K562 (cell line): ENCODE measurements at regions not wholly inside any gene's neighbourhood (a gene's known extent, or its start where the extent isn't known, plus 50 kb on each side); places are given as distances from the start of the nearest gene placed in this dataset.

Experiments
- ATAC-seq: fragments of 200-7000 bp; cut with Tn5 transposase; 3 replicates; pipeline ENCODE4 v1.9.1; 2020; ENCODE audit warnings: moderate library complexity
- BruUV-seq: library from RNA; stranded (reverse); fragments of 400-500 nt; replicated peaks from 2 replicates; lab custom pipeline; 2021; lab: Mats Ljungman, UMichigan
- CTCF ChIA-PET: fragments of 300-600 bp; formaldehyde crosslinking; extraction: SDS; loops from one replicate; lab custom pipeline; 2021; ENCODE audit warnings: low intra/inter-chr PET ratio; lab: Yijun Ruan, JAX
- POLR2A ChIA-PET: fragments of 300-600, 350-650 bp; sonication (Branson Sonifier 250); formaldehyde crosslinking; extraction: SDS; loops from one replicate; lab custom pipeline; 2021; ENCODE audit warnings: antibody characterized with exemption, inconsistent platforms; lab: Yijun Ruan, JAX
- DNase-seq, 4 experiments: peaks; one replicate each; pipeline versions ENCODE4 v3.0.0 to v3.0.0-alpha.2; 2011 to 2018; ENCODE audit warnings: low spot score in 3 of 4, mixed read lengths in 3 of 4; ENCODE audit errors: extremely low read depth in 1 of 4
- FAIRE-seq: peaks from 2 replicates; lab custom pipeline; 2011; peaks lifted over from hg19 to GRCh38; lab: Jason Lieb, UNC
- H2AFZ ChIP-seq: 2 replicates; pipeline ENCODE4 v1.6.0; 2011; ENCODE audit warnings: low read depth, low read length, control low read depth, inconsistent platforms
- H3K27ac ChIP-seq: fragments of 200-600 bp; 3 replicates; pipeline ENCODE4 v1.8.0; 2011; ENCODE audit warnings: low read depth, mild to moderate bottlenecking, control low read depth, inconsistent platforms, low read length, moderate library complexity, mixed read lengths; ENCODE audit errors: extremely low read depth
- H3K27me3 ChIP-seq, 2 experiments: fragments of 300-600 bp in 1 of 2; 2 replicates in 1 of 2; 3 replicates in 1 of 2; pipeline versions ENCODE4 v1.6.0 to v1.8.0; 2011; ENCODE audit warnings: inconsistent platforms in 2 of 2, low read length in 2 of 2, mild to moderate bottlenecking in 1 of 2, mixed read lengths in 1 of 2, moderate library complexity in 1 of 2; ENCODE audit not compliant: control insufficient read depth in 2 of 2, insufficient read depth in 2 of 2
- H3K36me3 ChIP-seq: fragments of 300-600 bp; 3 replicates; pipeline ENCODE4 v1.8.0; 2011; ENCODE audit warnings: mild to moderate bottlenecking, low read length, inconsistent platforms; ENCODE audit not compliant: control insufficient read depth, insufficient read depth
- H3K4me1 ChIP-seq, 2 experiments: fragments of 200-600 bp in 1 of 2; replicated peaks in 1 of 2; 2 replicates in 1 of 2; 3 replicates in 1 of 2; pipeline versions ENCODE4 v1.5.1 to v1.8.0; 2011; ENCODE audit warnings: inconsistent platforms in 2 of 2, low read length in 2 of 2, mild to moderate bottlenecking in 1 of 2, mixed read lengths in 1 of 2, moderate library complexity in 1 of 2; ENCODE audit not compliant: control insufficient read depth in 2 of 2, insufficient read depth in 2 of 2
- H3K4me2 ChIP-seq: 2 replicates; pipeline ENCODE4 v1.6.1; 2011; ENCODE audit warnings: low read length, control low read depth, inconsistent platforms, mixed read lengths; ENCODE audit not compliant: insufficient read depth
- H3K4me3 ChIP-seq: fragments of 200-600 bp; sonication (generic), shearing (Covaris generic); 2 replicates; pipeline ENCODE4 v1.5.1; 2016; ENCODE audit warnings: control low read depth, inconsistent platforms
- H3K79me2 ChIP-seq: fragments of 200-600 bp; 3 replicates; pipeline ENCODE4 v1.8.0; 2011; ENCODE audit warnings: low read length, inconsistent platforms; ENCODE audit not compliant: control insufficient read depth, insufficient read depth
- H3K9ac ChIP-seq, 2 experiments: 2 replicates each; pipeline versions ENCODE4 v1.6.0 to v1.6.1; 2011; ENCODE audit warnings: low read depth in 2 of 2, low read length in 2 of 2, control low read depth in 1 of 2, inconsistent platforms in 1 of 2, mild to moderate bottlenecking in 1 of 2, mixed read lengths in 1 of 2; ENCODE audit not compliant: insufficient read depth in 1 of 2
- H3K9me1 ChIP-seq: one replicate; pipeline ENCODE4 v1.6.0; 2011; ENCODE audit warnings: inconsistent platforms, mild to moderate bottlenecking, low read length, moderate library complexity; ENCODE audit not compliant: control insufficient read depth, insufficient read depth
- H3K9me3 ChIP-seq: replicated peaks from 2 replicates; pipeline ENCODE4 v1.5.1; 2011; ENCODE audit warnings: low read depth, low read length, inconsistent platforms; ENCODE audit not compliant: control insufficient read depth, insufficient read depth
- H4K20me1 ChIP-seq: replicated peaks from 2 replicates; pipeline ENCODE4 v1.6.1; 2011; ENCODE audit warnings: low read length, inconsistent platforms, mixed read lengths; ENCODE audit not compliant: control insufficient read depth, insufficient read depth
- CC2D1A ChIP-seq: fragments of 450-650 bp; IDR thresholded peaks from 2 replicates; pipeline ENCODE4 v1.6.1; 2017; ENCODE audit warnings: mild to moderate bottlenecking
- IFI16 ChIP-seq: fragments of 250-450 bp; sonication (Bioruptor Pico); IDR thresholded peaks from 2 replicates; pipeline ENCODE4 v2.1.2; 2022; ENCODE audit warnings: mild to moderate bottlenecking, inconsistent platforms
- PHF8 ChIP-seq: fragments of 200-600 bp; sonication (generic); IDR thresholded peaks from 2 replicates; pipeline ENCODE4 v1.6.1; 2012; ENCODE audit warnings: mixed run types, mild to moderate bottlenecking, inconsistent platforms, low read length, moderate library complexity, borderline replicate concordance
- POLR2AphosphoS2 ChIP-seq: IDR thresholded peaks from 2 replicates; pipeline ENCODE4 v1.6.1; 2012; ENCODE audit warnings: low read length, improper control_type of control experiment
- POU5F1 ChIP-seq: fragments of 150-350 bp; IDR thresholded peaks from 2 replicates; pipeline ENCODE4 v1.6.1; 2014; ENCODE audit warnings: borderline replicate concordance, low read length, low read depth, mild to moderate bottlenecking; ENCODE audit not compliant: partially characterized antibody
- SAP30 ChIP-seq: fragments of 200-600 bp; sonication (generic); IDR thresholded peaks from 2 replicates; pipeline ENCODE4 v1.6.1; 2012; ENCODE audit warnings: borderline replicate concordance, low read depth, mild to moderate bottlenecking, moderate library complexity, low read length, control low read depth, inconsistent platforms; ENCODE audit not compliant: insufficient read depth, poor library complexity, severe bottlenecking
- SMAD2 ChIP-seq: fragments of 150-350 bp; IDR thresholded peaks from 2 replicates; pipeline ENCODE4 v1.6.1; 2014; ENCODE audit warnings: low read depth, mild to moderate bottlenecking, low read length
- ZNF41 ChIP-seq: fragments of 250-450 bp; sonication (Bioruptor Pico); conservative IDR thresholded peaks from 2 replicates; pipeline ENCODE4 v1.4.0; 2020; ENCODE audit warnings: mild to moderate bottlenecking
- ZNF644 ChIP-seq: fragments of 200-800 bp; sonication (Bioruptor generic); IDR thresholded peaks from 2 replicates; pipeline ENCODE4 v1.6.1; 2016; ENCODE audit warnings: low read depth, missing genetic modification characterization, missing compliant biosample characterization
- in situ Hi-C: fragments of 300-500 bp; cut with MboI; formaldehyde crosslinking; loops from 4 replicates; pipeline ENCODE4 v1.15.0; 2018; ENCODE audit warnings: inconsistent platforms, mixed read lengths
- intact Hi-C: fragments of 100-400 bp; cut with micrococcal nuclease; formaldehyde crosslinking; loops from 2 replicates; pipeline ENCODE4 v1.14.2; 2022
- TF ChIP-seq, protein P1 (sequence below): fragments of 250-450 bp; sonication (Bioruptor Pico); IDR thresholded peaks from 2 replicates; pipeline ENCODE4 v1.5.0; 2021

DNA sequence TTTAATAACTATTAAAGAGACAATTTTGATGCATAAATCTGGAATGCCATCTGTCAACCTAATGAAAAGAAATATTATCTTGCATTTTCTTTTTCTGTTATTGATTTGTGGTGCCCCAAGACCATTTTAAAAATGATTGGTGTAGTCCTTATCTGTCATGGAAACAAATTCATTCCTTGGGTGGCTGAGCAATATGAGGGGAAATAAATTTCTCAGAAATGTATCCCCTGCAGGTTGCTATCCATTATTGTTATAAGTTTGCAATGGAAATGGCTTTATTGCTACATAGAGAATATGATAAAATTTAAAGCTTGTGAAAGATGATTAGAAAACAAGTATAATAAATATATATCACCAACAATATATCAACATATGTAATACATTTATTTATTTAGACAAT, 607.0 kb downstream of the DNAJB9 start:
- no peak overlapping the region for H2AFZ ChIP-seq
- H3K79me2 ChIP-seq: no peaks in the 10 kb centered on the region
- ATAC-seq: no peak
- CTCF ChIA-PET: no interaction called here
- H3K4me2 ChIP-seq: no peak overlapping the region
- H3K9me3 ChIP-seq: no peaks in the 10 kb centered on the region
- intact Hi-C loops (no loop called here), in situ Hi-C loops (no loop called here)
- no peaks in the 10 kb centered on the region for H3K9me1 ChIP-seq
- no peak for DNase-seq
- no peaks in the 10 kb centered on the region for H3K36me3 ChIP-seq
- no peaks in the 10 kb centered on the region for H3K4me1 ChIP-seq
- no peak overlapping the region for H3K9ac ChIP-seq
- TF ChIP-seq PHF8: no peak
- no peak for TF ChIP-seq POU5F1
- TF ChIP-seq ZNF644 (tag): no peak
- TF ChIP-seq POLR2AphosphoS2: no peak
- TF ChIP-seq SAP30: no peak
- no peak for TF ChIP-seq ZNF41 (CRISPR knock-in tag)
- TF ChIP-seq IFI16 (CRISPR knock-in tag): no peak
- TF ChIP-seq, protein P1, sequence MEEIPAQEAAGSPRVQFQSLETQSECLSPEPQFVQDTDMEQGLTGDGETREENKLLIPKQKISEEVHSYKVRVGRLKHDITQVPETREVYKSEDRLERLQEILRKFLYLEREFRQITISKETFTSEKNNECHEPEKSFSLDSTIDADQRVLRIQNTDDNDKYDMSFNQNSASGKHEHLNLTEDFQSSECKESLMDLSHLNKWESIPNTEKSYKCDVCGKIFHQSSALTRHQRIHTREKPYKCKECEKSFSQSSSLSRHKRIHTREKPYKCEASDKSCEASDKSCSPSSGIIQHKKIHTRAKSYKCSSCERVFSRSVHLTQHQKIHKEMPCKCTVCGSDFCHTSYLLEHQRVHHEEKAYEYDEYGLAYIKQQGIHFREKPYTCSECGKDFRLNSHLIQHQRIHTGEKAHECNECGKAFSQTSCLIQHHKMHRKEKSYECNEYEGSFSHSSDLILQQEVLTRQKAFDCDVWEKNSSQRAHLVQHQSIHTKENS (CRISPR knock-in tag): no peak
- TF ChIP-seq CC2D1A: no peak
- no peak for TF ChIP-seq SMAD2
- no TSS peak for BruUV-seq
- POLR2A ChIA-PET: no interaction called here
- no peak for FAIRE-seq
- no peaks in the 10 kb centered on the region for H4K20me1 ChIP-seq
- H3K27me3 ChIP-seq: no peaks in the 10 kb centered on the region
- H3K27ac ChIP-seq: no peak overlapping the region
- H3K4me3 ChIP-seq: no peak overlapping the region
